ENCODE measurements at regions not wholly inside any gene's neighbourhood (a gene's known extent, or its start where the extent isn't known, plus 50 kb on each side); places are given as distances from the start of the nearest gene placed in this dataset.

- DNase-seq (ENCODE audit: low spot score): peak; percentile 49
- intact Hi-C loops (cut with DNase I): no loop called here
Observed at GRCh38 chr16:86079255-86079885, 180.4 kb downstream of the IRF8 start.

GRCh38 chr16:86080131-86080875 lies 181.3 kb downstream of the IRF8 start:
- ATAC-seq: no peak
- intact Hi-C loops (cut with DNase I): no loop called here
- DNase-seq (ENCODE audit: low spot score): peak; percentile 34

More at GRCh38 chr16:86079255-86079885, 180.4 kb downstream of the IRF8 start:
- ATAC-seq: no peak

- ATAC-seq: no peak
- intact Hi-C loops (cut with DNase I): no loop called here
- no peak for DNase-seq (ENCODE audit: low spot score)
Observed at GRCh38 chr16:86080982-86081381, 182.0 kb downstream of the IRF8 start.

- DNase-seq (ENCODE audit: low spot score): no peak
- no peak for ATAC-seq
- intact Hi-C loops (cut with DNase I): no loop called here
Observed at GRCh38 chr16:86082418-86083030, 183.6 kb downstream of the IRF8 start.

- DNase-seq (ENCODE audit: low spot score): no peak
Observed at GRCh38 chr16:86083382-86084002, 184.5 kb downstream of the IRF8 start.

GRCh38 chr16:86085161-86085611 lies 186.2 kb downstream of the IRF8 start:
- no peak for ATAC-seq
- DNase-seq (ENCODE audit: low spot score): no peak

More at GRCh38 chr16:86083382-86084002, 184.5 kb downstream of the IRF8 start:
- ATAC-seq: no peak
- intact Hi-C loops (cut with DNase I): no loop called here

GRCh38 chr16:86085795-86086194 lies 186.8 kb downstream of the IRF8 start:
- ATAC-seq: no peak
- DNase-seq (ENCODE audit: low spot score): no peak
- intact Hi-C loops (cut with DNase I): no loop called here

More at GRCh38 chr16:86085161-86085611, 186.2 kb downstream of the IRF8 start:
- intact Hi-C loops (cut with DNase I): no loop called here

- no peak for ATAC-seq
- no peak for DNase-seq (ENCODE audit: low spot score)
- intact Hi-C loops (cut with DNase I): no loop called here
Observed at GRCh38 chr16:86086471-86086870, 187.5 kb downstream of the IRF8 start.

GRCh38 chr16:86087011-86087895 lies 188.3 kb downstream of the IRF8 start:
- intact Hi-C loops (cut with DNase I): no loop called here
- ATAC-seq: no peak
- DNase-seq (ENCODE audit: low spot score): no peak

- intact Hi-C loops (cut with DNase I): no loop called here
- DNase-seq (ENCODE audit: low spot score) (no peak), ATAC-seq (no peak)
Observed at GRCh38 chr16:86087896-86088230, 188.9 kb downstream of the IRF8 start.

- intact Hi-C loops (cut with DNase I): no loop called here
- no peak for DNase-seq (ENCODE audit: low spot score)
Observed at GRCh38 chr16:86088287-86088686, 189.3 kb downstream of the IRF8 start.

GRCh38 chr16:86088816-86089215 lies 189.9 kb downstream of the IRF8 start:
- intact Hi-C loops (cut with DNase I): no loop called here
- DNase-seq (ENCODE audit: low spot score): no peak
- no peak for ATAC-seq

More at GRCh38 chr16:86088287-86088686, 189.3 kb downstream of the IRF8 start:
- ATAC-seq: no peak

- intact Hi-C loops (cut with DNase I): no loop called here
- DNase-seq (ENCODE audit: low spot score) (no peak), ATAC-seq (no peak)
Observed at GRCh38 chr16:86089334-86089900, 190.5 kb downstream of the IRF8 start.

- ATAC-seq: no peak
- intact Hi-C loops (cut with DNase I): no loop called here
- DNase-seq (ENCODE audit: low spot score): no peak
Observed at GRCh38 chr16:86089991-86090390, 191.0 kb downstream of the IRF8 start.

- intact Hi-C loops (cut with DNase I): no loop called here
- no peak for DNase-seq (ENCODE audit: low spot score)
- ATAC-seq: no peak
Observed at GRCh38 chr16:86090461-86091170, 191.7 kb downstream of the IRF8 start.

- no peak for DNase-seq (ENCODE audit: low spot score)
- ATAC-seq: no peak
- intact Hi-C loops (cut with DNase I): no loop called here
Observed at GRCh38 chr16:86091976-86092375, 193.0 kb downstream of the IRF8 start.

- ATAC-seq (no peak), DNase-seq (ENCODE audit: low spot score) (no peak)
- intact Hi-C loops (cut with DNase I): no loop called here
Observed at GRCh38 chr16:86092586-86093480, 193.9 kb downstream of the IRF8 start.
